ENCODE measurements at regions not wholly inside any gene's neighbourhood (a gene's known extent, or its start where the extent isn't known, plus 50 kb on each side); places are given as distances from the start of the nearest gene placed in this dataset.

DNA sequence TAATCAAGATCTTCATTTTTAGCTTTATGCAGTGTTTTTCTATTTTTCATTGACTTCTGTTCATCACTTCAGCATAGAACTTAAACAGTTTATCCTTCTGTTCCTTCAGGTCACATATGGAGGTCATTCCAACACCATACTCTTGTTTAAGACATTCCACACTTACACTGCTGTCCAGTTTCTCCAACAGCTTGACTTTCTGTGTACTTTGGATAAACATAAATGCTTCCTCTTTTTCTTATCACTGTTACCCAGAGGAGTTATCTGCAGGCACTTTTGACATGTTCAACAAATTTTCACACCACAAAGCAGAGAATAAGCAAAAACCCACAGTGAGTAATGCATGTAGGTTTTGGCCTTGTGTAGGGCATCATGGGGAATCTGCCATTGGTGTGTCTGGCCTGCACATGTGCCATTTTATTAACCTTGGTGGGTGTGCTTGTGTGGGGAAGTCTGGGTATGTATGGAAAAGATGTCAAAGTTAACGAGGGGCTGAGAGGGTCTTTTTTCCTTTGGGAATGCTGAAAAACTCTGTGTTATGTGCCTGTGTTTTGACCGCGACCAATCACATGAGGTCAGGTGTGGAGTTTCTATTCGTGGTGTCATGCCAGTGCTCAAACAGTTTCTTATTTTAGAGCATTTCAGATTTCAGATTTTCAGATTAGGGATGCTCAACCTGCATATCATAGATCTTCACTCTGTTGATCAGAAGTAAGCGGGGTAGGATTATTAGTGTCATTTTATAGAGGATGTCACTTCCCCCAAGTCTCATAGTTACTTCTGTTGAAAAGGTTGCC is 53.9 kb upstream of the ACVR1 start:
- no peak for ATAC-seq
- Histone ChIP-seq H3K4me1 (no peaks in the 10 kb centered on the region), H3K9me3 (no peaks in the 10 kb centered on the region), H3K27ac (no peak overlapping the region), H3K27me3 (ENCODE audit: low read depth) (no peaks in the 10 kb centered on the region), H3K36me3 (no peaks in the 10 kb centered on the region), H3K4me3 (no peak overlapping the region)
- intact Hi-C loops (cut with DNase I), result no loop called here
- DNase-seq, result no peak
- TF ChIP-seq, protein P1, sequence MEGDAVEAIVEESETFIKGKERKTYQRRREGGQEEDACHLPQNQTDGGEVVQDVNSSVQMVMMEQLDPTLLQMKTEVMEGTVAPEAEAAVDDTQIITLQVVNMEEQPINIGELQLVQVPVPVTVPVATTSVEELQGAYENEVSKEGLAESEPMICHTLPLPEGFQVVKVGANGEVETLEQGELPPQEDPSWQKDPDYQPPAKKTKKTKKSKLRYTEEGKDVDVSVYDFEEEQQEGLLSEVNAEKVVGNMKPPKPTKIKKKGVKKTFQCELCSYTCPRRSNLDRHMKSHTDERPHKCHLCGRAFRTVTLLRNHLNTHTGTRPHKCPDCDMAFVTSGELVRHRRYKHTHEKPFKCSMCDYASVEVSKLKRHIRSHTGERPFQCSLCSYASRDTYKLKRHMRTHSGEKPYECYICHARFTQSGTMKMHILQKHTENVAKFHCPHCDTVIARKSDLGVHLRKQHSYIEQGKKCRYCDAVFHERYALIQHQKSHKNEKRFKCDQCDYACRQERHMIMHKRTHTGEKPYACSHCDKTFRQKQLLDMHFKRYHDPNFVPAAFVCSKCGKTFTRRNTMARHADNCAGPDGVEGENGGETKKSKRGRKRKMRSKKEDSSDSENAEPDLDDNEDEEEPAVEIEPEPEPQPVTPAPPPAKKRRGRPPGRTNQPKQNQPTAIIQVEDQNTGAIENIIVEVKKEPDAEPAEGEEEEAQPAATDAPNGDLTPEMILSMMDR (IDR thresholded peaks at IDR 0.05), result no peak

DNA sequence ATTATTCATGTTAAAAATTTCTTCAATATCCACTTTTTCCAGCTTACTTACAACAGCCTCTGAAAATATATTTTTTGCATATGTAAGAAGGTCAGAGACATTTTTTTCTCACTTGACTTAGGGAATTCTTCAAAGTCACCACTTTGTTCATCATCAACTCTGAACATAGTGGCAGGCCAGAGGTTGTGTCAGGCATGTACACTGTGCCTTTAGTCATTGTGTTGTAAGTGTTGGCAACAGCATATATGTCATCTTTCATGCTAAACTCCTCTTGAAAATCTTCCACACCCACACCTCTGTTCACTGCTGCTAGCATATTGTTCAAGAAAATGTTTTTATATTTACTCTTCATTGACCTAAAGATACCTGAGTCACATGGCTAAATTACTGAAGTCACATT is 52.2 kb upstream of the ACVR1 start:
- Histone ChIP-seq H3K27me3 (ENCODE audit: low read depth) (no peaks in the 10 kb centered on the region), H3K9me3 (no peaks in the 10 kb centered on the region), H3K4me3 (no peak overlapping the region), H3K27ac (no peak overlapping the region), H3K36me3 (no peaks in the 10 kb centered on the region), H3K4me1 (no peaks in the 10 kb centered on the region)
- DNase-seq (no peak), ATAC-seq (no peak)
- TF ChIP-seq, protein P1 (IDR thresholded peaks at IDR 0.05), result no peak
- intact Hi-C loops (cut with DNase I), result no loop called here

DNA sequence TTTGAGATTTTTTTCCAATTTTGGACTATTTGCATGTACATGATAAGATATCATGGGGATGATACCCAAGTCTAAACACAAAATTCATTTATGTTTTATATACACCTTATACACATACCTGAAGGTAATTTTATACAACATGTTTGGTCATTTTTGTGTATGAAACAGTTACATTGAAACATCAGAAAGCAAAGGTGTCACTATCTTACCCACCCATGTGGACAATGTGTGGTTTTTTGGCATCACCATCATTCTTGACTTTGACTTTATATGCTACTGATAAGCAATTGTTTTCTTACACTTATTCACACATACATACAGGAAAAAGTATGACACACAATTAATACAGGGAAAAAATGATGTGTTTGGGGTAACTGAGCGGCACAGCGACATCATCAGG is 51.0 kb upstream of the ACVR1 start:
- H3K27ac ChIP-seq, result no peak overlapping the region
- TF ChIP-seq, protein P1 (IDR thresholded peaks at IDR 0.05), result no peak
- no peak for ATAC-seq
- no peak overlapping the region for H3K4me3 ChIP-seq
- no peaks in the 10 kb centered on the region for H3K36me3 ChIP-seq
- H3K4me1 ChIP-seq, result no peaks in the 10 kb centered on the region
- no peaks in the 10 kb centered on the region for H3K9me3 ChIP-seq
- no peak for DNase-seq
- no peaks in the 10 kb centered on the region for H3K27me3 ChIP-seq (ENCODE audit: low read depth)
- intact Hi-C loops (cut with DNase I), result no loop called here
